WTC11 (cell line): ENCODE measurements at regions not wholly inside any gene's neighbourhood (a gene's known extent, or its start where the extent isn't known, plus 50 kb on each side); places are given as distances from the start of the nearest gene placed in this dataset.
"Not testable (repeated sequence)": the region's sequence is repeated elsewhere in the genome, so short reads cannot be mapped to it uniquely, and the experiment has no call there.

ENCODE experiments used
- CTCF ChIP-seq: fragments of 200-600 bp; IDR thresholded peaks from 2 replicates; pipeline ENCODE4 v1.8.0; 2022; ENCODE audit warnings: antibody characterized with exemption
- USF2 ChIP-seq: sonication (generic); formaldehyde crosslinking; IDR thresholded peaks from 2 replicates; pipeline ENCODE4 v1.8.1; 2023; ENCODE audit warnings: mild to moderate bottlenecking, missing genetic modification reagents, moderate library complexity

- not testable (repeated sequence) for TF ChIP-seq USF2 (CRISPR knock-in tag); CTCF
These were observed 172.7 kb downstream of the NPIPB11 start for GRCh38 chr16:29233705-29234404.
